ENCODE measurements at regions not wholly inside any gene's neighbourhood (a gene's known extent, or its start where the extent isn't known, plus 50 kb on each side); places are given as distances from the start of the nearest gene placed in this dataset.
A peak's percentile ranks its signal among the peaks of the same experiment; 100 is the strongest.

GRCh38 chr15:98518823-98519561 is 129.3 kb upstream of the IGF1R start:
- TF ChIP-seq, protein P1, sequence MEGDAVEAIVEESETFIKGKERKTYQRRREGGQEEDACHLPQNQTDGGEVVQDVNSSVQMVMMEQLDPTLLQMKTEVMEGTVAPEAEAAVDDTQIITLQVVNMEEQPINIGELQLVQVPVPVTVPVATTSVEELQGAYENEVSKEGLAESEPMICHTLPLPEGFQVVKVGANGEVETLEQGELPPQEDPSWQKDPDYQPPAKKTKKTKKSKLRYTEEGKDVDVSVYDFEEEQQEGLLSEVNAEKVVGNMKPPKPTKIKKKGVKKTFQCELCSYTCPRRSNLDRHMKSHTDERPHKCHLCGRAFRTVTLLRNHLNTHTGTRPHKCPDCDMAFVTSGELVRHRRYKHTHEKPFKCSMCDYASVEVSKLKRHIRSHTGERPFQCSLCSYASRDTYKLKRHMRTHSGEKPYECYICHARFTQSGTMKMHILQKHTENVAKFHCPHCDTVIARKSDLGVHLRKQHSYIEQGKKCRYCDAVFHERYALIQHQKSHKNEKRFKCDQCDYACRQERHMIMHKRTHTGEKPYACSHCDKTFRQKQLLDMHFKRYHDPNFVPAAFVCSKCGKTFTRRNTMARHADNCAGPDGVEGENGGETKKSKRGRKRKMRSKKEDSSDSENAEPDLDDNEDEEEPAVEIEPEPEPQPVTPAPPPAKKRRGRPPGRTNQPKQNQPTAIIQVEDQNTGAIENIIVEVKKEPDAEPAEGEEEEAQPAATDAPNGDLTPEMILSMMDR (conservative IDR thresholded peaks at IDR 0.05; ENCODE audit: low read depth, low read length) = peak; percentile 90
- TF ChIP-seq EZH2 (IDR thresholded peaks at IDR 0.05; ENCODE audit: low read length, unreplicated experiment) (no peak), EZH2phosphoT487 (IDR thresholded peaks at IDR 0.05; ENCODE audit: borderline replicate concordance, low read length) (no peak)
